Loucy (cell line): ENCODE measurements at regions not wholly inside any gene's neighbourhood (a gene's known extent, or its start where the extent isn't known, plus 50 kb on each side); places are given as distances from the start of the nearest gene placed in this dataset.

Experiments
- CTCF ChIP-seq: fragments of 200-600 bp; sonication (generic); conservative IDR thresholded peaks from 2 replicates; pipeline ENCODE4 v1.5.1; 2014; ENCODE audit warnings: mild to moderate bottlenecking, antibody characterized with exemption, low read length
- EZH2phosphoT487 ChIP-seq: fragments of 200-600 bp; IDR thresholded peaks from 2 replicates; pipeline ENCODE4 v1.6.1; 2018; ENCODE audit warnings: antibody characterized with exemption, mild to moderate bottlenecking, moderate library complexity, borderline replicate concordance

DNA sequence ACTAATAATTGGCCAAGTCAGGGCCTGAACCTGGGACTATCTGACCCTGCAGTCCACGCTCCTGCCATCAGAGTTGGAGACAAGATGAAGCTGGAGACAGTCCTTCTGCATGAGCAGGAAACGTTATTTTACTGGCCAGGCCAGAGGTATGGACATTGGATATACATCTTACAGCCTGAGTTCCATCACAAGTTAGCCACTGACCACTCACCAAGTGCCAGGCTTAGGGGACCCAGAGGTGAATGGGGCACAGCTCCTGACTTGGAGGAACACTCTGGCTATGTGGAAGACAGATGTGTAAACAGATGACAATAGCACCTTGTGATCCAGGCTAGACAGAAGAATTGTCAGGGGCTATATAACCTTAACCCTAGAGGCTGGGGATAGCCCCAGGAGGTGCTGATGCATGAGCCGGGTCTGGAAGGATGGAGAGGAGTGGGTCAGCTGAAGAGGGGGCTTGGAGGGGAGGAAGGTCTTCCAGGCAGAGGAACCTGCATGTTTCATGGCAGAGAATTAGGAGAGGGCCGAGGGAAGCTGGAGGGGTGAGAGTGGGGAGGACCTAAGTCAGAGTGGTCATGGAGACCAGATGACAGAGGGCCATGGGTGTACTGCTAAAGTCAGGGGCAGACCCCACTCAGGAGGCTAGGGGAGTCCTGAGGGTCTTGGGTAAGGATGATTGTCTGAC is 52.5 kb upstream of the DMRTB1 start:
- TF ChIP-seq CTCF (no peak), EZH2phosphoT487 (no peak)
